ENCODE measurements at regions not wholly inside any gene's neighbourhood (a gene's known extent, or its start where the extent isn't known, plus 50 kb on each side); places are given as distances from the start of the nearest gene placed in this dataset.

DNA sequence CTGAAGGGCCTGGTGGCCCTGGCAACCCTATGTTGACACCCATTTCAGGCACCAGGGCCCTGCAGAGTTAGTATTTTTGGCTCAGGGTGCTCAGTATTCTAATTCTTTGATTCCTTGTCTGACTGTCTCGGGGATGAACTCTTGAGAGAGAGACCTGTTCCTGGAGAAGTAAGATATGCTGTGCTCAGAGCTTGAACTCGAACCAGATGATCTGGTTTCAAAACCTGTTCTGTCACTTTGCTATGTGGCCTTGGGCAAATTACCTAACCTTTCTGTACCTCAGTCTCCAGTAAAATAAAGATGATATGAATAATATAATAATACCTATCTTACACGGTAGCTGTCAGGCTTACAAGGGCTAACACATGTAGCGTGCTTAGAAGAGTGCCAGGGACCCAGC is 294.2 kb downstream of the DYSF start:
- TF ChIP-seq, protein P1, sequence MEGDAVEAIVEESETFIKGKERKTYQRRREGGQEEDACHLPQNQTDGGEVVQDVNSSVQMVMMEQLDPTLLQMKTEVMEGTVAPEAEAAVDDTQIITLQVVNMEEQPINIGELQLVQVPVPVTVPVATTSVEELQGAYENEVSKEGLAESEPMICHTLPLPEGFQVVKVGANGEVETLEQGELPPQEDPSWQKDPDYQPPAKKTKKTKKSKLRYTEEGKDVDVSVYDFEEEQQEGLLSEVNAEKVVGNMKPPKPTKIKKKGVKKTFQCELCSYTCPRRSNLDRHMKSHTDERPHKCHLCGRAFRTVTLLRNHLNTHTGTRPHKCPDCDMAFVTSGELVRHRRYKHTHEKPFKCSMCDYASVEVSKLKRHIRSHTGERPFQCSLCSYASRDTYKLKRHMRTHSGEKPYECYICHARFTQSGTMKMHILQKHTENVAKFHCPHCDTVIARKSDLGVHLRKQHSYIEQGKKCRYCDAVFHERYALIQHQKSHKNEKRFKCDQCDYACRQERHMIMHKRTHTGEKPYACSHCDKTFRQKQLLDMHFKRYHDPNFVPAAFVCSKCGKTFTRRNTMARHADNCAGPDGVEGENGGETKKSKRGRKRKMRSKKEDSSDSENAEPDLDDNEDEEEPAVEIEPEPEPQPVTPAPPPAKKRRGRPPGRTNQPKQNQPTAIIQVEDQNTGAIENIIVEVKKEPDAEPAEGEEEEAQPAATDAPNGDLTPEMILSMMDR (IDR thresholded peaks at IDR 0.05): no peak
- TF ChIP-seq POLR2A (IDR thresholded peaks at IDR 0.05): no peak

Measured in Peyer's patch (tissue), 4 donors.